ENCODE measurements at regions not wholly inside any gene's neighbourhood (a gene's known extent, or its start where the extent isn't known, plus 50 kb on each side); places are given as distances from the start of the nearest gene placed in this dataset.

GRCh38 chr22:27466778-27467438, 334.6 kb downstream of the MN1 start:
- no peak for DNase-seq

GRCh38 chr22:27467711-27468110, 333.8 kb downstream of the MN1 start:
- DNase-seq: no peak

GRCh38 chr22:27468712-27469111, 332.8 kb downstream of the MN1 start:
- no peak for DNase-seq

- DNase-seq: no peak
Measured at GRCh38 chr22:27470169-27470772, 331.3 kb downstream of the MN1 start.

GRCh38 chr22:27472975-27473374, 328.6 kb downstream of the MN1 start:
- DNase-seq: no peak

- peak; percentile 80 for DNase-seq
Measured at GRCh38 chr22:27473533-27473932, 328.0 kb downstream of the MN1 start.

GRCh38 chr22:27474112-27474571, 327.4 kb downstream of the MN1 start:
- peak; percentile 94 for DNase-seq

GRCh38 chr22:27474711-27475547, 326.6 kb downstream of the MN1 start:
- peak; percentile 98 for DNase-seq

GRCh38 chr22:27475548-27475897, 326.0 kb downstream of the MN1 start:
- DNase-seq: no peak

GRCh38 chr22:27476318-27476717, 325.2 kb downstream of the MN1 start:
- DNase-seq: no peak

- DNase-seq: peak; percentile 72
Measured at GRCh38 chr22:27476729-27477128, 324.8 kb downstream of the MN1 start.

- no peak for DNase-seq
Measured at GRCh38 chr22:27477171-27477570, 324.4 kb downstream of the MN1 start.

GRCh38 chr22:27480487-27480886, 321.1 kb downstream of the MN1 start:
- no peak for DNase-seq

- no peak for DNase-seq
Measured at GRCh38 chr22:27482402-27482801, 319.2 kb downstream of the MN1 start.

GRCh38 chr22:27483095-27483785, 318.3 kb downstream of the MN1 start:
- no peak for DNase-seq

- no peak for DNase-seq
Measured at GRCh38 chr22:27485842-27486241, 315.7 kb downstream of the MN1 start.

- DNase-seq: no peak
Measured at GRCh38 chr22:27487600-27488452, 313.7 kb downstream of the MN1 start.

GRCh38 chr22:27488456-27489177, 312.9 kb downstream of the MN1 start:
- DNase-seq: no peak

- no peak for DNase-seq
Measured at GRCh38 chr22:27489178-27489675, 312.3 kb downstream of the MN1 start.

- DNase-seq: no peak
Measured at GRCh38 chr22:27490080-27490479, 311.5 kb downstream of the MN1 start.

GRCh38 chr22:27491888-27492287, 309.7 kb downstream of the MN1 start:
- no peak for DNase-seq

Data from kidney glomerular epithelial cell (primary cell).